Brain microvascular endothelial cell (primary cell): ENCODE measurements at regions not wholly inside any gene's neighbourhood (a gene's known extent, or its start where the extent isn't known, plus 50 kb on each side); places are given as distances from the start of the nearest gene placed in this dataset.

Experiments used
- DNase-seq: peaks from one replicate; pipeline ENCODE4 v3.0.0-alpha.2; 2020
- H3K27ac ChIP-seq: fragments of 250-450 bp; sonication (Bioruptor Pico); 2 replicates; pipeline ENCODE4 v1.5.1; 2020; ENCODE audit warnings: mild to moderate bottlenecking, moderate library complexity
- H3K27me3 ChIP-seq: fragments of 250-450 bp; sonication (Bioruptor Pico); replicated peaks from 2 replicates; pipeline ENCODE4 v1.5.1; 2020; ENCODE audit warnings: mild to moderate bottlenecking
- H3K36me3 ChIP-seq: fragments of 250-450 bp; sonication (Bioruptor Pico); replicated peaks from 2 replicates; pipeline ENCODE4 v1.5.1; 2020; ENCODE audit warnings: mild to moderate bottlenecking
- H3K4me3 ChIP-seq: 2 replicates; pipeline ENCODE4 v1.5.1; 2011; ENCODE audit warnings: low read depth, mild to moderate bottlenecking, control low read depth, low read length, moderate library complexity
- CTCF ChIP-seq: IDR thresholded peaks from 2 replicates; pipeline ENCODE4 v1.5.1; 2011; ENCODE audit warnings: low read depth, mild to moderate bottlenecking, moderate library complexity, low read length, control low read depth, inconsistent platforms; ENCODE audit errors: missing control alignments
- in situ Hi-C: cut with HindIII; loops from 2 replicates; pipeline ENCODE4 v1.10.0; 2017; ENCODE audit warnings: low sequenced_read_pairs, low pct_ligation_motif_present

DNA sequence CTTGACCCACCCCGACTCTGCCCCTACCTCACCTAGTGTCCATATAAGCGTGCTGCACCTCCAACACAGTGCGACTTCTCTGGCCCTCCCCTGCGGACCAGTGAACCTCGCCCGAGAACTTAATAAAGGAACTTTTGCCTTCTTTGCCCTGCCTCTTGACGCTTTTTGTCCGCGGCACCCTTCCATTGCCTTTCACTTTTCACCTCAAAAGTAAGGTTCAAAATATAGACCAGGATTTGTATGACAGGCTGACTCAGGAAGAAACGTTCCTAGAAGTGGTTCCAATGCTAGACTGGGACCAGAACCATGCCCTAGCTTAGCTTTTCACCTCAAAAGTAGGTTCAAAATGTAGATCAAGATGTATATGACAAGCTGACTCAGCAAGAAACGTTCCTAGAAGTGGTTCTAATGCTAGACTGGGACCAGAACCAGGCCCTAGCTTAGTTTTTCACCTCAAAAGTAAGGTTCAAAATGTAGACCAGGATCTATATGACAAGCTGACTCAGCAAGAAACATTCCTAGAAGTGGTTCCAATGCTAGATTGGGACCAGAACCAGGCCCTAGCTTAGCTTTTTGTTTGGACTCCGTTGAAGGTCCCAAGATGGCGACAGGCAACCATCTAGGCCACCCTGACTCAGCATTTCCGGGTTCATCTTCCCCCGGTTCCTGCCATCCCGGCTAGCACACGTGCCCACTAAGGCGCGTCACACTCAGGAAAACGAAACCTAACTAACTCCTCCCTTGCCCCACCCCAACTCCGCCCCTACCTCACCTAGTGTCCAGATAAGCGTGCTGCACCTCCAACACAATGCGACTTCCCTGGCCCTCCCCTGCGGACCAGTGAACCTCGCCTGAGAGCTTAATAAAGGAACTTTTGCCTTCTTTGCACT lies 51.0 kb upstream of the TMEM97 start:
- Histone ChIP-seq H3K4me3 (no peak overlapping the region), H3K36me3 (no peaks in the 10 kb centered on the region), H3K27ac (no peak overlapping the region), H3K27me3 (peaks cover 3% of the 10 kb centered on the region)
- DNase-seq, result no peak
- in situ Hi-C loops, result no loop called here
- TF ChIP-seq CTCF, result no peak

DNA sequence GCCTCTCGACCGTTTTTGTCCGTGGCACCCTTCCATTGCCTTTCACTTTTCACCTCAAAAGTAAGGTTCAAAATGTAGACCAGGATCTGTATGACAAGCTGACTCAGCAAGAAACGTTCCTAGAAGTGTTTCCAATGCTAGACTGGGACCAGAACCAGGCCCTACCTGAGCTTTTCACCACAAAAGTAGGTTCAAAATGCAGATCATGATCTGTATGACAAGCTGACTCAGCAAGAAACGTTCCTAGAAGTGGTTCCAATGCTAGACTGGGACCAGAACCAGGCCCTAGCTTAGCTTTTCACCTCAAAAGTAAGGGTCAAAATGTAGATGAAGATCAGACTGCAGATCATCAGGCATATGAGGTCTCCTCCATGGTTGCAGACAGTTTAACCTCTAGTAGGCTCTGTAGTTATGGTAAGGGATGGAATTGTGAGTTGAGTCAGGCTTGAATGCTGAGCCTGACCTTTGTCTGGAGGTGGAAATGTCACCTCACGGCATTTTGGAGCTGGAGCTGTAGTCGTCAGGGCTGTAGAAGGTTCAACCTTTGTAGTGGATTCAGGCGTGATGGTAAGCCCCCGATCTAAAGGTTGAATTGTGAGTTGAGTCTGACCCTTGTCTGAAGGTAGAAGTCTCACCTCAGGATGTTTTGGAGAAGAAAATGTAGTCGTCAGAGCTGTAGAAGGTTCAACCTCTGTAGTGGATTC lies 50.2 kb upstream of the TMEM97 start:
- TF ChIP-seq CTCF, result no peak
- in situ Hi-C loops, result no loop called here
- H3K27ac ChIP-seq, result no peak overlapping the region
- no peak for DNase-seq
- no peak overlapping the region for H3K4me3 ChIP-seq
- H3K36me3 ChIP-seq, result no peaks in the 10 kb centered on the region
- H3K27me3 ChIP-seq, result peaks cover 7% of the 10 kb centered on the region
